Dermis blood vessel endothelial cell (primary cell): ENCODE measurements at regions not wholly inside any gene's neighbourhood (a gene's known extent, or its start where the extent isn't known, plus 50 kb on each side); places are given as distances from the start of the nearest gene placed in this dataset.

Experiments
- DNase-seq: peaks from one replicate; pipeline ENCODE4 v3.0.0; 2010

GRCh38 chr5:159825551-159826051, 90.7 kb upstream of the ADRA1B start:
- peak; percentile 5 for DNase-seq

GRCh38 chr5:159826351-159827214, 89.7 kb upstream of the ADRA1B start:
- DNase-seq, result peak; percentile 68

GRCh38 chr5:159827861-159828260, 88.4 kb upstream of the ADRA1B start:
- no peak for DNase-seq

- no peak for DNase-seq
These were observed 84.2 kb upstream of the ADRA1B start for GRCh38 chr5:159832073-159832472.

GRCh38 chr5:159833088-159833487, 83.2 kb upstream of the ADRA1B start:
- no peak for DNase-seq

GRCh38 chr5:159833846-159834245, 82.4 kb upstream of the ADRA1B start:
- DNase-seq, result no peak

- DNase-seq, result no peak
These were observed 80.7 kb upstream of the ADRA1B start for GRCh38 chr5:159835548-159835947.

- DNase-seq, result no peak
These were observed 79.6 kb upstream of the ADRA1B start for GRCh38 chr5:159836691-159837090.

- DNase-seq, result no peak
These were observed 78.4 kb upstream of the ADRA1B start for GRCh38 chr5:159837860-159838259.

- no peak for DNase-seq
These were observed 77.6 kb upstream of the ADRA1B start for GRCh38 chr5:159838551-159839222.

GRCh38 chr5:159844267-159845121, 71.8 kb upstream of the ADRA1B start:
- no peak for DNase-seq

GRCh38 chr5:159849437-159850083, 66.7 kb upstream of the ADRA1B start:
- peak; percentile 6 for DNase-seq

- DNase-seq, result no peak
These were observed 66.1 kb upstream of the ADRA1B start for GRCh38 chr5:159850160-159850559.

GRCh38 chr5:159851053-159851452, 65.2 kb upstream of the ADRA1B start:
- DNase-seq, result peak; percentile 43

GRCh38 chr5:159854916-159855315, 61.4 kb upstream of the ADRA1B start:
- no peak for DNase-seq

- DNase-seq, result no peak
These were observed 60.6 kb upstream of the ADRA1B start for GRCh38 chr5:159855476-159856191.

GRCh38 chr5:159858871-159859270, 57.4 kb upstream of the ADRA1B start:
- DNase-seq, result no peak

GRCh38 chr5:159861086-159861485, 55.2 kb upstream of the ADRA1B start:
- DNase-seq, result no peak

GRCh38 chr5:159864885-159865691, 51.2 kb upstream of the ADRA1B start:
- no peak for DNase-seq

GRCh38 chr5:159866093-159866492, 50.2 kb upstream of the ADRA1B start:
- no peak for DNase-seq
